ENCODE measurements at regions not wholly inside any gene's neighbourhood (a gene's known extent, or its start where the extent isn't known, plus 50 kb on each side); places are given as distances from the start of the nearest gene placed in this dataset.

- Histone ChIP-seq H3K36me3 (ENCODE audit: control insufficient read depth, low read depth, low read length) (no peaks in the 10 kb centered on the region), H3K4me3 (ENCODE audit: low read length) (no peak overlapping the region), H3K27ac (ENCODE audit: low read length) (no peak overlapping the region), H3K4me1 (ENCODE audit: control insufficient read depth, low read depth, low read length) (peaks cover 6% of the 10 kb centered on the region), H3K27me3 (ENCODE audit: control insufficient read depth, insufficient read depth, low read length) (no peaks in the 10 kb centered on the region), H3K9me3 (ENCODE audit: control insufficient read depth, low read depth, low read length) (no peaks in the 10 kb centered on the region), H3K9ac (ENCODE audit: low read length) (no peak overlapping the region)
Observed at GRCh38 chr10:131840788-131841118, 60.1 kb upstream of the PPP2R2D start.

DNA sequence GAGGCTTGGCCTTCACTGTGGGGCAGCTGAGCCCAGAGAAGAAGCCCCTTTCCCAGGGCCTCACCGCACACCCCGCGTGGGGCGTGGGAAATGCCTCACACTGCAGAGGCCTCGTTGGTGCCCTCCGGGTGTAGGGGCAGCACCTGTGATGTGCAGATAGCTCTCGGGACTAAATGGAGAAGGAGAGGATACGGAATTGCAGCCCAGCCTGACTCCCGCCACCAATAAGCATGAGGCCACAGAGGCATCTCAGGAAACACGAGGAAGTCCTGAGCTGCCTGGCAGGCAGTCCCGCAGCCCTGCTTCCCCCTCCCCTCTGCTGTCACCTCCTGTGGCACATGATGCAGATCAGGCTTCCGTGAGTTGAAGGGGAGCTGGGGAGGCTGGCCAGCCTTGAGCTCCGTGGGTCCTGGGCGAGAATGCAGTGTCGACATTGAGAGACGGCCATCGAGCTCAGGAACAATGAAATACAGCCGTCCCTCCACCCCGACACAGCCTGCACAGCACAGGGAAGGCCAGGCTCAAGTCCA, 59.6 kb upstream of the PPP2R2D start:
- Histone ChIP-seq H3K36me3 (ENCODE audit: control insufficient read depth, low read depth, low read length) (no peaks in the 10 kb centered on the region), H3K4me1 (ENCODE audit: control insufficient read depth, low read depth, low read length) (peaks cover 3% of the 10 kb centered on the region), H3K9me3 (ENCODE audit: control insufficient read depth, low read depth, low read length) (no peaks in the 10 kb centered on the region), H3K27ac (ENCODE audit: low read length) (no peak overlapping the region), H3K9ac (ENCODE audit: low read length) (no peak overlapping the region), H3K27me3 (ENCODE audit: control insufficient read depth, insufficient read depth, low read length) (no peaks in the 10 kb centered on the region), H3K4me3 (ENCODE audit: low read length) (no peak overlapping the region)

DNA sequence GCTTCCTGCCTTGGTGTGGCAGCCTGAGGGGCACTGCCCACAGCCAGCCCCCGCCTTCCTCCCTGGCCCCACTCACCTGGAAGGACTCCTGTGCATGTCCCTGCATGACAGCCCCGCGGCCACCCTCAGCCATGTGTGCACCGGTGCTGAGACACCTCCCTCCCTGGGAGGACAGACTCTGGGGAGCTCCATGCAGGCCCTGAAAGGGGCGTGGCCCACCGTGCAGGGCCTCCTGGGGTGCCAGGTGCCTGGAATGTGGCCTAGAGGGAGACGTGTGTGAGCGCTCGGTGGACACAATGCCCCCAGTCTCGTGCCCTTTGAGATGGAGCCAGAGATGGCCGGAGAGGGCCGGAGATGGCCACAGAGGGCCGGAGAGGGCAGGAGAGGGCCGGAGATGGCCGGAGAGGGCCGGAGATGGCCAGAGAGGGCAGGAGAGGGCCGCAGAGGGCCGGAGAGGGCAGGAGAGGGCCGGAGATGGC, 59.1 kb upstream of the PPP2R2D start:
- Histone ChIP-seq H3K27me3 (ENCODE audit: control insufficient read depth, insufficient read depth, low read length) (no peaks in the 10 kb centered on the region), H3K27ac (ENCODE audit: low read length) (no peak overlapping the region), H3K4me1 (ENCODE audit: control insufficient read depth, low read depth, low read length) (no peaks in the 10 kb centered on the region), H3K4me3 (ENCODE audit: low read length) (no peak overlapping the region), H3K36me3 (ENCODE audit: control insufficient read depth, low read depth, low read length) (no peaks in the 10 kb centered on the region), H3K9me3 (ENCODE audit: control insufficient read depth, low read depth, low read length) (no peaks in the 10 kb centered on the region), H3K9ac (ENCODE audit: low read length) (no peak overlapping the region)

DNA sequence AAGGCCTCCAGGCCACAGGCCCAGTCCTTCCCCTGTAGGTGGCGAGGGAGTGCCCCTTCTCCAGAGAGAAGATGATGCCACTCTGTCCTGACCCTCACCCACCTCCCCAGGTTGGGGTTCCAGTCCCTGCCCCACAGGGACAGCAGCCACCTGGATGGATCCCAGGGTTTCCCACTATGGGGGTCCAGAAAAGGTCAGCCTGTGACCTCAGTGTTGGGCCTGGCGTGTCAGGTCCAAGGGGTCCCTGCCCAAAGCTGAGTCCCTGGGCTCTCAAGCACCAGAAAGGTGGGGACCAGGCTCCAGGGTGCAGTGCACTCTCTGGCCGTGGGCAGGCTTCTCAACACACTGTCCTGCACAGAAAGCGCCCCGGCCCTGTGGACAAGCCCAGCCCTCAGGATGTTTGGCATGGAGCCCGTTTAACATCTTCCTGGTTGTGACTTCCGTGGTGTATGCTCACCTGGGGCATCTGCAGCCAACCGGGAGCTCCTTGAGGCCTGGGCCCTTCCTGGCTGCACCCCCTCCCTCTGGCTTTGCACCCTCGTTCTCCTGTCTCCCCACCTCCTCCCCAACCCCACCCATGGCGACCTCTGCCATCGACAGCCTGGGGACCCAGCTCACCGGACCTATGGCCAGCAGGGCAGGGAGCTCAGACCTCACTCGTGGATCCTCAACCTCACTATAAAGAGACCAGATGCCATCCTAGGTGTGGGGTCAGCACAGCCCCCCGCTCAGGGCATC, 58.3 kb upstream of the PPP2R2D start:
- Histone ChIP-seq H3K9ac (ENCODE audit: low read length) (no peak overlapping the region), H3K27me3 (ENCODE audit: control insufficient read depth, insufficient read depth, low read length) (no peaks in the 10 kb centered on the region), H3K36me3 (ENCODE audit: control insufficient read depth, low read depth, low read length) (no peaks in the 10 kb centered on the region), H3K9me3 (ENCODE audit: control insufficient read depth, low read depth, low read length) (no peaks in the 10 kb centered on the region), H3K4me3 (ENCODE audit: low read length) (no peak overlapping the region), H3K4me1 (ENCODE audit: control insufficient read depth, low read depth, low read length) (no peaks in the 10 kb centered on the region), H3K27ac (ENCODE audit: low read length) (no peak overlapping the region)

GRCh38 chr10:131843089-131843595, 57.7 kb upstream of the PPP2R2D start:
- Histone ChIP-seq H3K4me1 (ENCODE audit: control insufficient read depth, low read depth, low read length) (no peaks in the 10 kb centered on the region), H3K27ac (ENCODE audit: low read length) (no peak overlapping the region), H3K4me3 (ENCODE audit: low read length) (no peak overlapping the region), H3K36me3 (ENCODE audit: control insufficient read depth, low read depth, low read length) (no peaks in the 10 kb centered on the region), H3K9me3 (ENCODE audit: control insufficient read depth, low read depth, low read length) (no peaks in the 10 kb centered on the region), H3K9ac (ENCODE audit: low read length) (no peak overlapping the region), H3K27me3 (ENCODE audit: control insufficient read depth, insufficient read depth, low read length) (no peaks in the 10 kb centered on the region)

GRCh38 chr10:131843881-131844284, 56.9 kb upstream of the PPP2R2D start:
- H3K27me3 ChIP-seq (ENCODE audit: control insufficient read depth, insufficient read depth, low read length): no peaks in the 10 kb centered on the region
- no peaks in the 10 kb centered on the region for H3K9me3 ChIP-seq (ENCODE audit: control insufficient read depth, low read depth, low read length)
- no peak overlapping the region for H3K27ac ChIP-seq (ENCODE audit: low read length)
- H3K36me3 ChIP-seq (ENCODE audit: control insufficient read depth, low read depth, low read length): no peaks in the 10 kb centered on the region
- no peak overlapping the region for H3K4me3 ChIP-seq (ENCODE audit: low read length)
- no peak overlapping the region for H3K9ac ChIP-seq (ENCODE audit: low read length)
- no peaks in the 10 kb centered on the region for H3K4me1 ChIP-seq (ENCODE audit: control insufficient read depth, low read depth, low read length)

GRCh38 chr10:131844529-131845084, 56.2 kb upstream of the PPP2R2D start:
- H3K27ac ChIP-seq (ENCODE audit: low read length): no peak overlapping the region
- H3K27me3 ChIP-seq (ENCODE audit: control insufficient read depth, insufficient read depth, low read length): no peaks in the 10 kb centered on the region
- no peak overlapping the region for H3K4me3 ChIP-seq (ENCODE audit: low read length)
- no peaks in the 10 kb centered on the region for H3K9me3 ChIP-seq (ENCODE audit: control insufficient read depth, low read depth, low read length)
- no peaks in the 10 kb centered on the region for H3K36me3 ChIP-seq (ENCODE audit: control insufficient read depth, low read depth, low read length)
- H3K4me1 ChIP-seq (ENCODE audit: control insufficient read depth, low read depth, low read length): no peaks in the 10 kb centered on the region
- H3K9ac ChIP-seq (ENCODE audit: low read length): no peak overlapping the region

DNA sequence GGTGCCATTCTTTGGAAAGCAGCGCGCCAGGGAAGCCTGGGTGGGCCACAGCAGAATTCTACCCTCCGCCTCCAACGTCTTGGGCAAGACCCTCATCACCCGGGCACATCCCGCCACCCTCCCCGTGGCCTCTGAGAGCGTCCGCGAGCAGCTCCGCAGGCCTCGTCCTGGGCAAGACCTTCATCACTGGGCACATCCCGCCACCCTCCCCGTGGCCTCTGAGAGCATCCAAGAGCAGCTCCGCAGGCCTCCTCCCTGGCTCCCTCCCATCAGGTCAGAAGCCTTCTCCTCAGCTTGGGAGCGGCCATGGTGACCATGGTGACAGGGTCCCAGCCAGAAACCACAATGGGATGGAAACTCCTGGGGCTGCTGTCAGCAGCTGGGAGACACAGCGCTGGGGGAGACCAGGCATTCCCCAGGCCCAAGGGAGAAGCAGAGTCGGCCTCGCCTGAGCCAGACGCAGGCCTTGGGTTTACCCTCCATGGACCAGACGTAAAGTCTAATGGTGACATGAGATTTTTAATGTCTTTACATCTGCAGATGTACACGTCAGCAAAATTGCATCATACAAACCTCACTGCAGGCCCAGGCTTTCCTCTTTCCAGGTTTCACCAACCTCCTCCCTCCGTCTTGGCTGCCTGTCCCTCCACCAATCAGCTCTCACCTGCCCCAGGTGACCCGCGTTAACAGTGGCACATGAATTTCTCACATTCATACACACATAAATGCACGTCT, 55.1 kb upstream of the PPP2R2D start:
- no peak overlapping the region for H3K9ac ChIP-seq (ENCODE audit: low read length)
- H3K4me1 ChIP-seq (ENCODE audit: control insufficient read depth, low read depth, low read length): no peaks in the 10 kb centered on the region
- H3K27ac ChIP-seq (ENCODE audit: low read length): no peak overlapping the region
- no peaks in the 10 kb centered on the region for H3K36me3 ChIP-seq (ENCODE audit: control insufficient read depth, low read depth, low read length)
- no peak overlapping the region for H3K4me3 ChIP-seq (ENCODE audit: low read length)
- no peaks in the 10 kb centered on the region for H3K27me3 ChIP-seq (ENCODE audit: control insufficient read depth, insufficient read depth, low read length)
- H3K9me3 ChIP-seq (ENCODE audit: control insufficient read depth, low read depth, low read length): no peaks in the 10 kb centered on the region

DNA sequence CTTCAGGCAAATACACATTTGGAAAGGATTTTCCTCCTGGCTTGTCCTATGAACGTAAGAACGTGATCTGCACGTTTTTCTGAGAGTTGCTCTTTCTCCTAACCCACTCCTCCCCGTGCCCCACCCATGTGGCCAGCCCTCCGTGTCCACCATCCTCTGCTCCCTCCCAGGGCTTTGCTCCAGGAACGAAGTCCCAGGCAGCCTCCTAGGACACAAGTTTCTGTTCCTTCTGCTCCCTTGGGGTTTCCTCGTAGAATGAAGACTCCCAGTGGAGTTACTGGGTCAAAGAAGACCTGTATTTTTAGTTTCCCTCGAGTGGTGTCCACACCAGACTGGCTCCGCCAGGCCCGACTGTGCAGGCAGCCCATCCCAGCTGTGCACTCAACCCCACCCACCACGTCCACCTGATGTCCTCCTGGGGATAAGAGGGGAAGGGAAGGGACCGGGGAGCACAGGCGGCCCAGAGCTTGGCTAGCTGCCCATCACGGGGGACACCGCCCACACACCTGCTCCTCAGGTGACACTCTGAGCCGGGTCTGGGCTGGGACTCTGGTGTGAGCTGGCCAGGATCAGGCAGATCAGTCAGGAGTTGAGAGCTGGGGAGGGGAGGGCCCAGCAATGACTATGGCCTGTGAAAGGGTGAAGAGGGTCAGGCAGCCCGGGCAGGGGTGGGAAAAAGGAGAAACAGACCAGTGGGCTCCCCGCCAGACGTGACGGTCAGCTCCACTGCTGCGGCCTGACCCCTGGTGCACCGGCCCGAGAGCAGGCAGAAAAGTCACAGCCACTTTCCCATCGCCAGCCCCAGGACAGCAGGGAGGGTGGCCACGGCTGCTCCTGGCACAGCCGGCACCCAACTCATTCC, 54.3 kb upstream of the PPP2R2D start:
- H3K4me1 ChIP-seq (ENCODE audit: control insufficient read depth, low read depth, low read length): no peaks in the 10 kb centered on the region
- no peak overlapping the region for H3K9ac ChIP-seq (ENCODE audit: low read length)
- H3K9me3 ChIP-seq (ENCODE audit: control insufficient read depth, low read depth, low read length): no peaks in the 10 kb centered on the region
- H3K27ac ChIP-seq (ENCODE audit: low read length): no peak overlapping the region
- H3K4me3 ChIP-seq (ENCODE audit: low read length): no peak overlapping the region
- H3K27me3 ChIP-seq (ENCODE audit: control insufficient read depth, insufficient read depth, low read length): no peaks in the 10 kb centered on the region
- no peaks in the 10 kb centered on the region for H3K36me3 ChIP-seq (ENCODE audit: control insufficient read depth, low read depth, low read length)

DNA sequence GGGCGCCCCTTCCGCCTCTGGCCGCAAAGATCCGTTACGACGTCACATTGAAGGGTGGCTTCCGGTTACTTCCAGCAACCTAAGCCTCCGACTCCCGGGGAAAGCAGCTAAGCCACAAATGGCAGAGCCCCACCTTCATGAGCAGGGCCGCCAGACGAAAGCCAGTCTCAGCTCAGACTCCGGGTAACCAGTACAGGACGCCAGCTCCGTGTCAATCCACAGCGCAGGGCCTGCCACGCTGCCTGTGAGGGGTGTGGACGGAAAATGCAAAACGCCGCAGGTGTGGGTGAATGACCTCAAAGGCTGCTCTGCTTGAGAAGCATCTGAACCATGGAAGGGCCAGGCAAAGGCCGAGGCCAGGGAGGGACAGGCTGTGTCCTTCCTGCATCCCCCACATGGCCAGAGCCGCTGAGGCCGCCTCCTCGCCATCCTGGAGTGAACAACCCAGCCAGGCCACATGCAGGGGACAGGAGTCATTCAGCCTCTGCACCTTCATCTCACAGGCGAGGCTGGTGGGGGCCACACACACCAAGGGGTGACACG, 53.5 kb upstream of the PPP2R2D start:
- H3K27ac ChIP-seq (ENCODE audit: low read length): no peak overlapping the region
- H3K4me1 ChIP-seq (ENCODE audit: control insufficient read depth, low read depth, low read length): no peaks in the 10 kb centered on the region
- H3K9ac ChIP-seq (ENCODE audit: low read length): no peak overlapping the region
- no peaks in the 10 kb centered on the region for H3K27me3 ChIP-seq (ENCODE audit: control insufficient read depth, insufficient read depth, low read length)
- no peak overlapping the region for H3K4me3 ChIP-seq (ENCODE audit: low read length)
- H3K36me3 ChIP-seq (ENCODE audit: control insufficient read depth, low read depth, low read length): no peaks in the 10 kb centered on the region
- H3K9me3 ChIP-seq (ENCODE audit: control insufficient read depth, low read depth, low read length): no peaks in the 10 kb centered on the region

- Histone ChIP-seq H3K9ac (ENCODE audit: low read length) (no peak overlapping the region), H3K36me3 (ENCODE audit: control insufficient read depth, low read depth, low read length) (no peaks in the 10 kb centered on the region), H3K4me1 (ENCODE audit: control insufficient read depth, low read depth, low read length) (no peaks in the 10 kb centered on the region), H3K4me3 (ENCODE audit: low read length) (no peak overlapping the region), H3K9me3 (ENCODE audit: control insufficient read depth, low read depth, low read length) (no peaks in the 10 kb centered on the region), H3K27me3 (ENCODE audit: control insufficient read depth, insufficient read depth, low read length) (no peaks in the 10 kb centered on the region), H3K27ac (ENCODE audit: low read length) (no peak overlapping the region)
Observed at GRCh38 chr10:131848296-131848695, 52.5 kb upstream of the PPP2R2D start.

Measured in iPS-18a (cell line).